ENCODE measurements at regions not wholly inside any gene's neighbourhood (a gene's known extent, or its start where the extent isn't known, plus 50 kb on each side); places are given as distances from the start of the nearest gene placed in this dataset.

- H3K9me3 Mint-ChIP-seq (ENCODE audit: unreplicated experiment): no peaks in the 10 kb centered on the region
- no peak for TF ChIP-seq CTCF (IDR thresholded peaks at IDR 0.05; ENCODE audit: unreplicated experiment)
- no peak for DNase-seq (ENCODE audit: low spot score)
- no peaks in the 10 kb centered on the region for H3K4me1 Mint-ChIP-seq (ENCODE audit: unreplicated experiment)
- H3K36me3 Mint-ChIP-seq (ENCODE audit: low read depth, unreplicated experiment): no peaks in the 10 kb centered on the region
- no peak overlapping the region for H3K27ac Mint-ChIP-seq (ENCODE audit: unreplicated experiment)
- peaks cover 8% of the 10 kb centered on the region for H3K27me3 Mint-ChIP-seq (ENCODE audit: unreplicated experiment)
- H3K4me3 Mint-ChIP-seq (ENCODE audit: unreplicated experiment): no peak overlapping the region
Measured at GRCh38 chr9:135019224-135019623, 68.2 kb upstream of the OLFM1 start.

- TF ChIP-seq CTCF (IDR thresholded peaks at IDR 0.05; ENCODE audit: unreplicated experiment): no peak
- Mint-ChIP-seq H3K27me3 (ENCODE audit: unreplicated experiment) (peaks cover 4% of the 10 kb centered on the region), H3K36me3 (ENCODE audit: low read depth, unreplicated experiment) (no peaks in the 10 kb centered on the region), H3K27ac (ENCODE audit: unreplicated experiment) (no peak overlapping the region), H3K4me3 (ENCODE audit: unreplicated experiment) (no peak overlapping the region), H3K9me3 (ENCODE audit: unreplicated experiment) (no peaks in the 10 kb centered on the region), H3K4me1 (ENCODE audit: unreplicated experiment) (no peaks in the 10 kb centered on the region)
- DNase-seq (ENCODE audit: low spot score): no peak
Measured at GRCh38 chr9:135020481-135021392, 66.7 kb upstream of the OLFM1 start.

- no peak for TF ChIP-seq CTCF (IDR thresholded peaks at IDR 0.05; ENCODE audit: unreplicated experiment)
- peaks cover 4% of the 10 kb centered on the region for H3K27me3 Mint-ChIP-seq (ENCODE audit: unreplicated experiment)
- H3K4me3 Mint-ChIP-seq (ENCODE audit: unreplicated experiment): no peak overlapping the region
- H3K4me1 Mint-ChIP-seq (ENCODE audit: unreplicated experiment): no peaks in the 10 kb centered on the region
- DNase-seq (ENCODE audit: low spot score): no peak
- H3K9me3 Mint-ChIP-seq (ENCODE audit: unreplicated experiment): no peaks in the 10 kb centered on the region
- no peaks in the 10 kb centered on the region for H3K36me3 Mint-ChIP-seq (ENCODE audit: low read depth, unreplicated experiment)
- no peak overlapping the region for H3K27ac Mint-ChIP-seq (ENCODE audit: unreplicated experiment)
Measured at GRCh38 chr9:135021393-135021789, 66.1 kb upstream of the OLFM1 start.

- Mint-ChIP-seq H3K27ac (ENCODE audit: unreplicated experiment) (no peak overlapping the region), H3K9me3 (ENCODE audit: unreplicated experiment) (no peaks in the 10 kb centered on the region), H3K4me1 (ENCODE audit: unreplicated experiment) (no peaks in the 10 kb centered on the region), H3K27me3 (ENCODE audit: unreplicated experiment) (peaks cover 6% of the 10 kb centered on the region), H3K36me3 (ENCODE audit: low read depth, unreplicated experiment) (no peaks in the 10 kb centered on the region), H3K4me3 (ENCODE audit: unreplicated experiment) (no peak overlapping the region)
- TF ChIP-seq CTCF (IDR thresholded peaks at IDR 0.05; ENCODE audit: unreplicated experiment): no peak
- no peak for DNase-seq (ENCODE audit: low spot score)
Measured at GRCh38 chr9:135022191-135022870, 65.1 kb upstream of the OLFM1 start.

Data from endothelial cell (in vitro differentiated cells).